ENCODE measurements at regions not wholly inside any gene's neighbourhood (a gene's known extent, or its start where the extent isn't known, plus 50 kb on each side); places are given as distances from the start of the nearest gene placed in this dataset.
A peak's percentile ranks its signal among the peaks of the same experiment; 100 is the strongest.

DNA sequence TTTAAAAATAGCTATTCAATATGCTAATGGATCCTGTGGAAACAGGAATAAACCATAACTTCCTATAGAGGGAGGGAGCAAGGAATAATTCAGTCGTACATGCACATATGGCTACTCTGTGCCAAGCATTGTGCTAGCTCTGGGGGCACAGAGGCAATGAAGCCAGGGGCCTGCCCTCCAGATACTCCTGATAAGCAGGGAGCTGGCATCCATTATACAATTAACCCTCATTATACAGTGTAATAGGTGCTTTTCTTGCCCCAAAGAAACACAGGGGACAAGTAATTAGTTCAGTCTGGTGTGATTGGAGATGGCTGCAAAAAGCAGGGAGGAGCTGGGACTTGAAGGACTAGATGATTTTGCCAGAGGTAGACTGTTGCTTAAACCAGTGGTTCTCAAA, 200.4 kb downstream of the SREK1 start:
- POLR2A ChIA-PET: no interaction called here
- 6% methylated on average over 1 of the region's 1 CpG for WGBS (ENCODE audit: low lambda C conversion rate)
- H2AFZ ChIP-seq (ENCODE audit: low read depth): no peak overlapping the region

DNA sequence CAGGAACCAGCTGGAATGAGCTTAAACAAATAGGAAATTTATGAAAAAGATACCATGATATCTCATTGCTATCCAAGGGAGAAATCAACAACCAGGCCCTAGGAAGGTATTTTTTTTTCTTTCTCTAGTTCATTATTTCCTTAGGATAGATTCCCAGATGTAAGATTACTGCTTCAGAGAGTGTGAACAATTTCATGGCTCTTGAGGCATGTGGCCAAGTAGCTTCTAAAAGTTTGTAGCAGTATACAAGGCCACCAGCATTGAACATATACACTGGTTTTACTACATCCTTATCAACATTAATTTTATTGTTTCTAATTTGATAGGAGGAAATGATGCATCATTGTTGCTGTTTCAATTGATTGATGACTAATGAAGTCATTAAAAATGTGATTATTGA, 201.2 kb downstream of the SREK1 start:
- Histone ChIP-seq H3K4me2 (no peak overlapping the region), H3K9me2 (no peaks in the 10 kb centered on the region), H3F3A (replicated peaks; ENCODE audit: insufficient read depth) (no peaks in the 10 kb centered on the region), H3K27me3 (ENCODE audit: insufficient read depth) (peaks cover 4% of the 10 kb centered on the region; the same call in 1 of the 2 replicates), H3K36me3 (replicated peaks in 1 of 2; ENCODE audit: control insufficient read depth in 1 of 2, insufficient read depth in 2 of 2, low read length in 1 of 2) (no peaks in the 10 kb centered on the region), H3K9ac (no peak overlapping the region), H3K79me2 (ENCODE audit: insufficient read depth) (no peaks in the 10 kb centered on the region), H3K9me3 (no peaks in the 10 kb centered on the region), H2AFZ (ENCODE audit: low read depth) (no peak overlapping the region), H3K4me1 (ENCODE audit: control insufficient read depth in 1 of 2, insufficient read depth in 2 of 2, low read depth in 1 of 2, low read length in 1 of 2) (peaks cover 0 to 23% of the 10 kb centered on the region in 2 experiments; a peak in 2 of 4 replicates), H4K20me1 (ENCODE audit: insufficient read depth) (no peaks in the 10 kb centered on the region), H3K4me3 (ENCODE audit: low read depth in 2 of 2, low read length in 1 of 2) (no peak overlapping the region), H3K27ac (ENCODE audit: low read depth in 2 of 2, low read length in 1 of 2) (no peak overlapping the region)
- TF ChIP-seq TCF12 (IDR thresholded peaks at IDR 0.05): no peak
- no peak for TF ChIP-seq FOXJ3 (CRISPR knock-in tag; IDR thresholded peaks at IDR 0.05)
- TF ChIP-seq, protein P1, sequence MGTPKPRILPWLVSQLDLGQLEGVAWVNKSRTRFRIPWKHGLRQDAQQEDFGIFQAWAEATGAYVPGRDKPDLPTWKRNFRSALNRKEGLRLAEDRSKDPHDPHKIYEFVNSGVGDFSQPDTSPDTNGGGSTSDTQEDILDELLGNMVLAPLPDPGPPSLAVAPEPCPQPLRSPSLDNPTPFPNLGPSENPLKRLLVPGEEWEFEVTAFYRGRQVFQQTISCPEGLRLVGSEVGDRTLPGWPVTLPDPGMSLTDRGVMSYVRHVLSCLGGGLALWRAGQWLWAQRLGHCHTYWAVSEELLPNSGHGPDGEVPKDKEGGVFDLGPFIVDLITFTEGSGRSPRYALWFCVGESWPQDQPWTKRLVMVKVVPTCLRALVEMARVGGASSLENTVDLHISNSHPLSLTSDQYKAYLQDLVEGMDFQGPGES (IDR thresholded peaks at IDR 0.05; ENCODE audit: low read depth, low read length): no peak
- no peak for TF ChIP-seq MXI1 (IDR thresholded peaks at IDR 0.05; ENCODE audit: low read depth, low read length)
- POLR2A ChIA-PET: no interaction called here
- CTCF ChIA-PET: interaction anchor here (2.0 kb wide), 1 partner anchor 37 kb away, joined by 4 read pairs; no protein-coding TSS in a partner anchor
- no peak for DNase-seq

More for the DNA sequence above, 200.4 kb downstream of the SREK1 start:
- H3K4me2 ChIP-seq: no peak overlapping the region
- no peaks in the 10 kb centered on the region for H4K20me1 ChIP-seq (ENCODE audit: insufficient read depth)
- H3F3A ChIP-seq (replicated peaks; ENCODE audit: insufficient read depth): no peaks in the 10 kb centered on the region
- peak; percentile 24 for DNase-seq
- H3K27me3 ChIP-seq (ENCODE audit: insufficient read depth): peaks cover 4% of the 10 kb centered on the region; the same call in 1 of the 2 replicates
- H3K79me2 ChIP-seq (ENCODE audit: insufficient read depth): no peaks in the 10 kb centered on the region
- TF ChIP-seq FOSL2 (IDR thresholded peaks at IDR 0.05; ENCODE audit: borderline replicate concordance, low read depth) (no peak), RAD21 (IDR thresholded peaks at IDR 0.05; ENCODE audit: low read length) (0 out of 2 replicates have a peak, but pooled peaks have one; percentile 5), GATA2 (CRISPR knock-in tag; IDR thresholded peaks at IDR 0.05) (peak; percentile 64), EP300 (IDR thresholded peaks at IDR 0.05; ENCODE audit: borderline replicate concordance in 1 of 2, low read depth in 1 of 2, low read length in 1 of 2) (peak in 1 of 2 experiments; percentile 62; a peak in 1 of 4 replicates), RCOR1 (IDR thresholded peaks at IDR 0.05; ENCODE audit: low read length) (peak; percentile 49; the same call in 1 of the 2 replicates), TAF1 (IDR thresholded peaks at IDR 0.05; ENCODE audit: borderline replicate concordance, low read depth, low read length) (no peak)
- no peaks in the 10 kb centered on the region for H3K9me3 ChIP-seq
- H3K9me2 ChIP-seq: no peaks in the 10 kb centered on the region
- H3K27ac ChIP-seq (ENCODE audit: low read depth in 2 of 2, low read length in 1 of 2): no peak overlapping the region
- CTCF ChIA-PET: interaction anchor here (1.1 to 2.5 kb wide), 4 partner anchors 35 to 109 kb away, joined by 3 to 11 read pairs (median 4); no protein-coding TSS in a partner anchor
- no peaks in the 10 kb centered on the region for H3K36me3 ChIP-seq (replicated peaks in 1 of 2; ENCODE audit: control insufficient read depth in 1 of 2, insufficient read depth in 2 of 2, low read length in 1 of 2)
- H3K4me3 ChIP-seq (ENCODE audit: low read depth in 2 of 2, low read length in 1 of 2): no peak overlapping the region
- H3K9ac ChIP-seq: no peak overlapping the region
- H3K4me1 ChIP-seq (ENCODE audit: control insufficient read depth in 1 of 2, insufficient read depth in 2 of 2, low read depth in 1 of 2, low read length in 1 of 2): peaks cover 0 to 23% of the 10 kb centered on the region in 2 experiments; a peak in 2 of 4 replicates

DNA sequence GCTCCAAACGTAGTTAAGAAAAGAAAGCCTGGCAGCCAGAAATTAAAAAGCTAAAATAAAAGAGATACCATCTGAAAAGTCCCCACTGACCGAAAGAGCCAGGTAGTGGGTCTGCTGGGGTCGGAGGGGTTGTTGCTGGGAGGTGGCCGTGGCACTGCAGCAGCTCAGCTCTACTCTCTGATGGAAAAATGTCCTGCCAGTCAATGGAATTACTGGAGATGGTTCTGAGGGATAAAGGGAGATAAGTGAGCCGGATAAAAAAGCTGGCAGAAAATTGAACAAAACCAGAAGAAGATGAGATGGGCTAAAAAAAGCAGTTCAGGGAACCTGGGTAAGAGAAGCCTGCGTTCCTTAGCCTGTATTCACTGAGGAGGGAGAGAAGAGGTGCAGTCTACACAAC, 202.8 kb downstream of the SREK1 start:
- POLR2A ChIA-PET: no interaction called here
- peaks cover 0 to 23% of the 10 kb centered on the region in 2 experiments; a peak in 2 of 4 replicates for H3K4me1 ChIP-seq (ENCODE audit: control insufficient read depth in 1 of 2, insufficient read depth in 2 of 2, low read depth in 1 of 2, low read length in 1 of 2)
- H3K9me2 ChIP-seq: no peaks in the 10 kb centered on the region
- DNase-seq: peak; percentile 26
- H3K27ac ChIP-seq (ENCODE audit: low read depth in 2 of 2, low read length in 1 of 2): no peak overlapping the region
- CTCF ChIA-PET: interaction anchor here (0.9 to 1.6 kb wide), 4 partner anchors 39 to 410 kb away, joined by 3 to 5 read pairs (median 3); no protein-coding TSS in a partner anchor
- no peaks in the 10 kb centered on the region for H3F3A ChIP-seq (replicated peaks; ENCODE audit: insufficient read depth)
- 4% methylated on average over 6 of the region's 6 CpGs for WGBS (ENCODE audit: low lambda C conversion rate)
- H3K9ac ChIP-seq: no peak overlapping the region
- H2AFZ ChIP-seq (ENCODE audit: low read depth): no peak overlapping the region
- H3K36me3 ChIP-seq (replicated peaks in 1 of 2; ENCODE audit: control insufficient read depth in 1 of 2, insufficient read depth in 2 of 2, low read length in 1 of 2): no peaks in the 10 kb centered on the region
- no peaks in the 10 kb centered on the region for H3K9me3 ChIP-seq
- H4K20me1 ChIP-seq (ENCODE audit: insufficient read depth): no peaks in the 10 kb centered on the region
- no peaks in the 10 kb centered on the region for H3K79me2 ChIP-seq (ENCODE audit: insufficient read depth)
- H3K4me3 ChIP-seq (ENCODE audit: low read depth in 2 of 2, low read length in 1 of 2): no peak overlapping the region
- peaks cover 4% of the 10 kb centered on the region; the same call in 1 of the 2 replicates for H3K27me3 ChIP-seq (ENCODE audit: insufficient read depth)
- TF ChIP-seq SMC3 (IDR thresholded peaks at IDR 0.05; ENCODE audit: low read depth, low read length) (no peak), EP300 (IDR thresholded peaks at IDR 0.05; ENCODE audit: borderline replicate concordance in 1 of 2, low read depth in 1 of 2, low read length in 1 of 2) (peak in 1 of 2 experiments; percentile 51; a peak in 1 of 4 replicates), GATA2 (CRISPR knock-in tag; IDR thresholded peaks at IDR 0.05) (peak; percentile 76)
- TF ChIP-seq, protein P2, sequence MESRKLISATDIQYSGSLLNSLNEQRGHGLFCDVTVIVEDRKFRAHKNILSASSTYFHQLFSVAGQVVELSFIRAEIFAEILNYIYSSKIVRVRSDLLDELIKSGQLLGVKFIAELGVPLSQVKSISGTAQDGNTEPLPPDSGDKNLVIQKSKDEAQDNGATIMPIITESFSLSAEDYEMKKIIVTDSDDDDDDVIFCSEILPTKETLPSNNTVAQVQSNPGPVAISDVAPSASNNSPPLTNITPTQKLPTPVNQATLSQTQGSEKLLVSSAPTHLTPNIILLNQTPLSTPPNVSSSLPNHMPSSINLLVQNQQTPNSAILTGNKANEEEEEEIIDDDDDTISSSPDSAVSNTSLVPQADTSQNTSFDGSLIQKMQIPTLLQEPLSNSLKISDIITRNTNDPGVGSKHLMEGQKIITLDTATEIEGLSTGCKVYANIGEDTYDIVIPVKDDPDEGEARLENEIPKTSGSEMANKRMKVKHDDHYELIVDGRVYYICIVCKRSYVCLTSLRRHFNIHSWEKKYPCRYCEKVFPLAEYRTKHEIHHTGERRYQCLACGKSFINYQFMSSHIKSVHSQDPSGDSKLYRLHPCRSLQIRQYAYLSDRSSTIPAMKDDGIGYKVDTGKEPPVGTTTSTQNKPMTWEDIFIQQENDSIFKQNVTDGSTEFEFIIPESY (IDR thresholded peaks at IDR 0.05; ENCODE audit: borderline replicate concordance, low read depth): no peak
- H3K4me2 ChIP-seq: no peak overlapping the region
